Adrenal gland (tissue), 5 donors: ENCODE measurements at regions not wholly inside any gene's neighbourhood (a gene's known extent, or its start where the extent isn't known, plus 50 kb on each side); places are given as distances from the start of the nearest gene placed in this dataset.

Experiments used
- CTCF ChIP-seq, 6 experiments: fragments of 450-650 bp in 4 of 6; fragments of 200-600 bp in 2 of 6; sonication (generic) in 1 of 6; IDR thresholded peaks; 1 replicate in 5 of 6; 2 replicates in 1 of 6; pipeline versions ENCODE4 v1.5.1 to v1.8.0; 2016 to 2021; ENCODE audit warnings: antibody characterized with exemption in 6 of 6, mild to moderate bottlenecking in 2 of 6, moderate library complexity in 1 of 6
- POLR2A ChIP-seq, 2 donors: fragments of 450-650 bp; IDR thresholded peaks; one replicate each; pipeline ENCODE4 v1.6.1; 2017; ENCODE audit warnings: antibody characterized with exemption in 2 of 2, mild to moderate bottlenecking in 2 of 2, moderate library complexity in 1 of 2
- donor health status: DM: no; HTN: no; CAD: no.

DNA sequence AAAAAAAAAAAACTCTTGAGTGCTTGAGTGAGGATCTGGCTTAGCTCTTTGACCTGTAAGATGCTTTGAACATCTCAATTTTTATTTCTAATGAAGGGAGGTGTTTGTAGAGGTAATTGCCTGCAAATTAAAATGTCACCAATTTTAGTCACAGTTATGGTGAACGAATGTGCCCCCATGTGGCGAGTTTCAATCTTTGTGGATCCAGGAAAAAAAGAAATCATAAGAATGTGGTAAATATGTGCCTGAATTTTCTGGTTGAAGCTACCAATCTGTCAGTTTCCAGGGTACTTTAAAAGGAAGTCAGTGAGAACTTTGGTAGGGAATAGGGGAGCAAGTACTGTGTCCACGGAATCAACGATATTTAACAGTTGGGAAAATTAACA is 1772.4 kb upstream of the CDH9 start:
- TF ChIP-seq CTCF (IDR thresholded peaks at IDR 0.05) (no peak), POLR2A (IDR thresholded peaks at IDR 0.05) (no peak)
